Ovary (tissue), 3 donors: ENCODE measurements at regions not wholly inside any gene's neighbourhood (a gene's known extent, or its start where the extent isn't known, plus 50 kb on each side); places are given as distances from the start of the nearest gene placed in this dataset.
"Not testable (repeated sequence)": the region's sequence is repeated elsewhere in the genome, so short reads cannot be mapped to it uniquely, and the experiment has no call there.

Source experiments
- CTCF ChIP-seq, 3 donors: fragments of 450-650 bp in 2 of 3; fragments of 200-600 bp in 1 of 3; IDR thresholded peaks; one replicate each; pipeline versions ENCODE4 v1.5.1 to v1.8.0; 2016 to 2022; ENCODE audit warnings: antibody characterized with exemption in 3 of 3, mild to moderate bottlenecking in 1 of 3
- EP300 ChIP-seq: sonication (generic); formaldehyde crosslinking; IDR thresholded peaks from one replicate; pipeline ENCODE4 v1.6.1; 2017; ENCODE audit warnings: antibody characterized with exemption
- POLR2A ChIP-seq: fragments of 450-650 bp; IDR thresholded peaks from one replicate; pipeline ENCODE4 v1.6.1; 2017; ENCODE audit warnings: antibody characterized with exemption, mild to moderate bottlenecking, moderate library complexity
- donor health status: DM: no; HTN: no; CAD: no.

- not testable (repeated sequence) for TF ChIP-seq CTCF (IDR thresholded peaks at IDR 0.05); POLR2A; EP300
Observed at GRCh38 chr2:106320439-106320838, 126.3 kb upstream of the UXS1 start.
